Activated CD4-positive, CD25-positive, alpha-beta regulatory T cell (primary cell): ENCODE measurements at regions not wholly inside any gene's neighbourhood (a gene's known extent, or its start where the extent isn't known, plus 50 kb on each side); places are given as distances from the start of the nearest gene placed in this dataset.
"Not testable (repeated sequence)": the region's sequence is repeated elsewhere in the genome, so short reads cannot be mapped to it uniquely, and the experiment has no call there.

Source experiments
- DNase-seq, 4 experiments: peaks; one replicate each; lab custom pipeline; 2025; lab: John Stamatoyannopoulos, UW

GRCh38 chr15:77909182-77909940, 168.2 kb downstream of the TBC1D2B start:
- DNase-seq, result no peak

GRCh38 chr15:77908752-77909111, 168.8 kb downstream of the TBC1D2B start:
- DNase-seq, result not testable (repeated sequence)

- DNase-seq, result peak in 1 of 4 experiments; percentile 25
These were observed 169.4 kb downstream of the TBC1D2B start for GRCh38 chr15:77907824-77908751.

GRCh38 chr15:77906062-77906990, 171.2 kb downstream of the TBC1D2B start:
- DNase-seq, result not testable (repeated sequence)

- DNase-seq, result no peak
These were observed 172.1 kb downstream of the TBC1D2B start for GRCh38 chr15:77905301-77905920.

- DNase-seq, result no peak
These were observed 172.6 kb downstream of the TBC1D2B start for GRCh38 chr15:77904901-77905300.

- DNase-seq, result no peak
These were observed 173.1 kb downstream of the TBC1D2B start for GRCh38 chr15:77904436-77904821.

GRCh38 chr15:77903761-77904435, 173.6 kb downstream of the TBC1D2B start:
- DNase-seq, result not testable (repeated sequence)

GRCh38 chr15:77902921-77903760, 174.4 kb downstream of the TBC1D2B start:
- DNase-seq, result not testable (repeated sequence)

GRCh38 chr15:77901921-77902750, 175.4 kb downstream of the TBC1D2B start:
- no peak for DNase-seq

GRCh38 chr15:77901251-77901881, 176.1 kb downstream of the TBC1D2B start:
- DNase-seq, result no peak

- DNase-seq, result peak in 2 of 4 experiments; percentile 5 to 29
These were observed 177.1 kb downstream of the TBC1D2B start for GRCh38 chr15:77900331-77900963.

- not testable (repeated sequence) for DNase-seq
These were observed 177.7 kb downstream of the TBC1D2B start for GRCh38 chr15:77899776-77900175.

- no peak for DNase-seq
These were observed 178.4 kb downstream of the TBC1D2B start for GRCh38 chr15:77898811-77899730.

GRCh38 chr15:77897896-77898406, 179.6 kb downstream of the TBC1D2B start:
- DNase-seq, result no peak

GRCh38 chr15:77897113-77897895, 180.2 kb downstream of the TBC1D2B start:
- not testable (repeated sequence) for DNase-seq
